HG02938 (cell line): ENCODE measurements at regions not wholly inside any gene's neighbourhood (a gene's known extent, or its start where the extent isn't known, plus 50 kb on each side); places are given as distances from the start of the nearest gene placed in this dataset.
"Not testable (repeated sequence)": the region's sequence is repeated elsewhere in the genome, so short reads cannot be mapped to it uniquely, and the experiment has no call there.

Experiments used
- ATAC-seq: cut with Tn5 transposase; IDR thresholded peaks from one replicate; pipeline ENCODE4 v1.9.1; 2021; ENCODE audit warnings: mild to moderate bottlenecking, moderate library complexity; ENCODE audit not compliant: unreplicated experiment

- no peak for ATAC-seq
Observed at GRCh38 chr1:112093372-112093694, 103.9 kb upstream of the KCND3 start.

GRCh38 chr1:112099979-112100378 is 110.5 kb upstream of the KCND3 start:
- no peak for ATAC-seq

- ATAC-seq, result no peak
Observed at GRCh38 chr1:112105557-112105956, 116.1 kb upstream of the KCND3 start.

- ATAC-seq, result no peak
Observed at GRCh38 chr1:112110031-112110430, 120.6 kb upstream of the KCND3 start.

- ATAC-seq, result no peak
Observed at GRCh38 chr1:112111734-112112133, 122.3 kb upstream of the KCND3 start.

GRCh38 chr1:112114540-112114939 is 125.1 kb upstream of the KCND3 start:
- no peak for ATAC-seq

- ATAC-seq, result no peak
Observed at GRCh38 chr1:112126598-112126997, 137.1 kb upstream of the KCND3 start.

- ATAC-seq, result not testable (repeated sequence)
Observed at GRCh38 chr1:112127606-112128005, 138.1 kb upstream of the KCND3 start.

- ATAC-seq, result no peak
Observed at GRCh38 chr1:112133487-112133886, 144.0 kb upstream of the KCND3 start.

GRCh38 chr1:112140743-112141142 is 151.3 kb upstream of the KCND3 start:
- ATAC-seq, result no peak

GRCh38 chr1:112141301-112141700 is 151.8 kb upstream of the KCND3 start:
- no peak for ATAC-seq

- no peak for ATAC-seq
Observed at GRCh38 chr1:112141923-112142322, 152.5 kb upstream of the KCND3 start.

GRCh38 chr1:112143871-112144441 is 154.5 kb upstream of the KCND3 start:
- ATAC-seq, result no peak

- ATAC-seq, result no peak
Observed at GRCh38 chr1:112144733-112145426, 155.4 kb upstream of the KCND3 start.

GRCh38 chr1:112146201-112146715 is 156.8 kb upstream of the KCND3 start:
- no peak for ATAC-seq

- ATAC-seq, result not testable (repeated sequence)
Observed at GRCh38 chr1:112160214-112160613, 170.7 kb upstream of the KCND3 start.

GRCh38 chr1:112165375-112165774 is 175.9 kb upstream of the KCND3 start:
- no peak for ATAC-seq

GRCh38 chr1:112169517-112169916 is 180.0 kb upstream of the KCND3 start:
- ATAC-seq, result no peak

GRCh38 chr1:112172294-112172882 is 182.9 kb upstream of the KCND3 start:
- no peak for ATAC-seq

- no peak for ATAC-seq
Observed at GRCh38 chr1:112177314-112177713, 187.8 kb upstream of the KCND3 start.

- ATAC-seq, result no peak
Observed at GRCh38 chr1:112188611-112189010, 199.1 kb upstream of the KCND3 start.

- no peak for ATAC-seq
Observed at GRCh38 chr1:112196008-112196588, 199.9 kb upstream of the CTTNBP2NL start.
